ENCODE measurements at regions not wholly inside any gene's neighbourhood (a gene's known extent, or its start where the extent isn't known, plus 50 kb on each side); places are given as distances from the start of the nearest gene placed in this dataset.

GRCh38 chr2:71948781-71949536, 198.7 kb downstream of the CYP26B1 start:
- TF ChIP-seq BCLAF1 (IDR thresholded peaks at IDR 0.05), result no peak
- no peak for TF ChIP-seq CTCF (IDR thresholded peaks at IDR 0.05 in 2 of 3, conservative IDR thresholded peaks at IDR 0.05 in 1 of 3; ENCODE audit: control insufficient read depth in 2 of 3, extremely low read depth in 1 of 3, insufficient read depth in 1 of 3, low read depth in 3 of 3, low read length in 3 of 3)
- TF ChIP-seq PKNOX1 (IDR thresholded peaks at IDR 0.05), result no peak
- no peak for TF ChIP-seq ATF3 (IDR thresholded peaks at IDR 0.05; ENCODE audit: borderline replicate concordance, extremely low read depth, low read depth, low read length)
- no peak for TF ChIP-seq CBX3 (IDR thresholded peaks at IDR 0.05; ENCODE audit: borderline replicate concordance, low read depth)
- TF ChIP-seq ETV6 (conservative IDR thresholded peaks at IDR 0.05 in 1 of 2, IDR thresholded peaks at IDR 0.05 in 1 of 2; ENCODE audit: borderline replicate concordance in 1 of 2, low read depth in 1 of 2), result no peak
- TF ChIP-seq EZH2 (IDR thresholded peaks at IDR 0.05; ENCODE audit: borderline replicate concordance, control insufficient read depth, low read depth, low read length), result no peak
- no peak for TF ChIP-seq POLR2A (IDR thresholded peaks at IDR 0.05; ENCODE audit: low read depth, low read length)
- TF ChIP-seq SKIL (IDR thresholded peaks at IDR 0.05; ENCODE audit: low read depth, poor library complexity, severe bottlenecking), result no peak
- no peak for TF ChIP-seq RBBP5 (conservative IDR thresholded peaks at IDR 0.05)
- no peak for TF ChIP-seq POLR2AphosphoS5 (IDR thresholded peaks at IDR 0.05; ENCODE audit: low read length)

Measured in GM12878 (cell line).